COLO668 (cell line): ENCODE measurements at regions not wholly inside any gene's neighbourhood (a gene's known extent, or its start where the extent isn't known, plus 50 kb on each side); places are given as distances from the start of the nearest gene placed in this dataset.
"Not testable (repeated sequence)": the region's sequence is repeated elsewhere in the genome, so short reads cannot be mapped to it uniquely, and the experiment has no call there.

Source experiments
- DNase-seq: peaks from one replicate; lab custom pipeline; 2025; ENCODE audit not compliant: unreplicated experiment; lab: John Stamatoyannopoulos, UW

- no peak for DNase-seq
Observed at GRCh38 chr9:30522061-30522460, 1862.4 kb upstream of the ACO1 start.

- no peak for DNase-seq
Observed at GRCh38 chr9:30522486-30522885, 1862.0 kb upstream of the ACO1 start.

- DNase-seq: no peak
Observed at GRCh38 chr9:30524311-30524710, 1860.1 kb upstream of the ACO1 start.

- DNase-seq: no peak
Observed at GRCh38 chr9:30534455-30534854, 1850.0 kb upstream of the ACO1 start.

- DNase-seq: no peak
Observed at GRCh38 chr9:30534896-30535295, 1849.5 kb upstream of the ACO1 start.

- no peak for DNase-seq
Observed at GRCh38 chr9:30536494-30536893, 1847.9 kb upstream of the ACO1 start.

GRCh38 chr9:30539696-30540095, 1844.7 kb upstream of the ACO1 start:
- DNase-seq: not testable (repeated sequence)

- DNase-seq: no peak
Observed at GRCh38 chr9:30574355-30575151, 1809.9 kb upstream of the ACO1 start.

- no peak for DNase-seq
Observed at GRCh38 chr9:30575218-30575617, 1809.2 kb upstream of the ACO1 start.

- DNase-seq: no peak
Observed at GRCh38 chr9:30575691-30576090, 1808.8 kb upstream of the ACO1 start.

GRCh38 chr9:30579810-30580209, 1804.6 kb upstream of the ACO1 start:
- no peak for DNase-seq

GRCh38 chr9:30582240-30582639, 1802.2 kb upstream of the ACO1 start:
- no peak for DNase-seq

GRCh38 chr9:30584559-30584958, 1799.9 kb upstream of the ACO1 start:
- no peak for DNase-seq

- DNase-seq: no peak
Observed at GRCh38 chr9:30591461-30591860, 1793.0 kb upstream of the ACO1 start.

GRCh38 chr9:30597608-30598007, 1786.8 kb upstream of the ACO1 start:
- DNase-seq: no peak

- no peak for DNase-seq
Observed at GRCh38 chr9:30605936-30606335, 1778.5 kb upstream of the ACO1 start.

GRCh38 chr9:30609713-30610112, 1774.7 kb upstream of the ACO1 start:
- DNase-seq: no peak

GRCh38 chr9:30616782-30617181, 1767.7 kb upstream of the ACO1 start:
- not testable (repeated sequence) for DNase-seq

GRCh38 chr9:30622561-30622960, 1761.9 kb upstream of the ACO1 start:
- no peak for DNase-seq

- DNase-seq: no peak
Observed at GRCh38 chr9:30628915-30629567, 1755.4 kb upstream of the ACO1 start.

GRCh38 chr9:30630459-30630858, 1754.0 kb upstream of the ACO1 start:
- no peak for DNase-seq

GRCh38 chr9:30646639-30647038, 1737.8 kb upstream of the ACO1 start:
- DNase-seq: not testable (repeated sequence)

GRCh38 chr9:30661925-30662324, 1722.5 kb upstream of the ACO1 start:
- DNase-seq: no peak
